ENCODE measurements at regions not wholly inside any gene's neighbourhood (a gene's known extent, or its start where the extent isn't known, plus 50 kb on each side); places are given as distances from the start of the nearest gene placed in this dataset.

GRCh38 chr16:55035029-55035428 lies 104.4 kb downstream of the IRX5 start:
- intact Hi-C loops (cut with micrococcal nuclease; ENCODE audit: unreplicated experiment): no loop called here
- BruUV-seq (replicated peaks): no TSS peak
- no peak overlapping the region for H2AFZ ChIP-seq (ENCODE audit: low read length)
- TF ChIP-seq, protein P1, sequence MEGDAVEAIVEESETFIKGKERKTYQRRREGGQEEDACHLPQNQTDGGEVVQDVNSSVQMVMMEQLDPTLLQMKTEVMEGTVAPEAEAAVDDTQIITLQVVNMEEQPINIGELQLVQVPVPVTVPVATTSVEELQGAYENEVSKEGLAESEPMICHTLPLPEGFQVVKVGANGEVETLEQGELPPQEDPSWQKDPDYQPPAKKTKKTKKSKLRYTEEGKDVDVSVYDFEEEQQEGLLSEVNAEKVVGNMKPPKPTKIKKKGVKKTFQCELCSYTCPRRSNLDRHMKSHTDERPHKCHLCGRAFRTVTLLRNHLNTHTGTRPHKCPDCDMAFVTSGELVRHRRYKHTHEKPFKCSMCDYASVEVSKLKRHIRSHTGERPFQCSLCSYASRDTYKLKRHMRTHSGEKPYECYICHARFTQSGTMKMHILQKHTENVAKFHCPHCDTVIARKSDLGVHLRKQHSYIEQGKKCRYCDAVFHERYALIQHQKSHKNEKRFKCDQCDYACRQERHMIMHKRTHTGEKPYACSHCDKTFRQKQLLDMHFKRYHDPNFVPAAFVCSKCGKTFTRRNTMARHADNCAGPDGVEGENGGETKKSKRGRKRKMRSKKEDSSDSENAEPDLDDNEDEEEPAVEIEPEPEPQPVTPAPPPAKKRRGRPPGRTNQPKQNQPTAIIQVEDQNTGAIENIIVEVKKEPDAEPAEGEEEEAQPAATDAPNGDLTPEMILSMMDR (conservative IDR thresholded peaks at IDR 0.05; ENCODE audit: low read length): peak; percentile 81
- no peak for TF ChIP-seq EZH2phosphoT487 (IDR thresholded peaks at IDR 0.05; ENCODE audit: borderline replicate concordance, low read depth, low read length)
- no peaks in the 10 kb centered on the region for H3K9me3 ChIP-seq (ENCODE audit: low read length)
- no peak overlapping the region for H3K4me2 ChIP-seq (ENCODE audit: low read length)
- H3K4me3 ChIP-seq (ENCODE audit: low read depth, low read length, poor library complexity, severe bottlenecking): no peak overlapping the region
- H3K36me3 ChIP-seq (ENCODE audit: insufficient read depth, low read length): no peaks in the 10 kb centered on the region
- DNase-seq (ENCODE audit: low spot score): peak; percentile 39
- H3K9me2 ChIP-seq (ENCODE audit: insufficient read depth, low read length): no peaks in the 10 kb centered on the region
- H3K4me1 ChIP-seq (ENCODE audit: insufficient read depth, low read length, poor library complexity, severe bottlenecking): no peaks in the 10 kb centered on the region
- no peaks in the 10 kb centered on the region for H3K79me2 ChIP-seq (ENCODE audit: insufficient read depth, low read depth, low read length)
- POLR2A ChIA-PET: no interaction called here
- CTCF ChIA-PET (ENCODE audit: unreplicated experiment): no interaction called here
- H4K20me1 ChIP-seq (ENCODE audit: insufficient read depth, low read length): no peaks in the 10 kb centered on the region
- no peak overlapping the region for H3K27ac ChIP-seq (ENCODE audit: low read depth, low read length, poor library complexity, severe bottlenecking)

GRCh38 chr16:55035956-55036355 lies 105.3 kb downstream of the IRX5 start:
- DNase-seq (ENCODE audit: low spot score): no peak
- Histone ChIP-seq H2AFZ (ENCODE audit: low read length) (no peak overlapping the region), H3K4me2 (ENCODE audit: low read length) (no peak overlapping the region), H3K9me2 (ENCODE audit: insufficient read depth, low read length) (no peaks in the 10 kb centered on the region), H3K4me3 (ENCODE audit: low read depth, low read length, poor library complexity, severe bottlenecking) (no peak overlapping the region), H3K9me3 (ENCODE audit: low read length) (no peaks in the 10 kb centered on the region), H3K36me3 (ENCODE audit: insufficient read depth, low read length) (no peaks in the 10 kb centered on the region), H3K79me2 (ENCODE audit: insufficient read depth, low read depth, low read length) (no peaks in the 10 kb centered on the region), H4K20me1 (ENCODE audit: insufficient read depth, low read length) (no peaks in the 10 kb centered on the region), H3K4me1 (ENCODE audit: insufficient read depth, low read length, poor library complexity, severe bottlenecking) (no peaks in the 10 kb centered on the region), H3K27ac (ENCODE audit: low read depth, low read length, poor library complexity, severe bottlenecking) (no peak overlapping the region)
- intact Hi-C loops (cut with micrococcal nuclease; ENCODE audit: unreplicated experiment): no loop called here
- no peak for TF ChIP-seq EZH2phosphoT487 (IDR thresholded peaks at IDR 0.05; ENCODE audit: borderline replicate concordance, low read depth, low read length)
- TF ChIP-seq, protein P1 (conservative IDR thresholded peaks at IDR 0.05; ENCODE audit: low read length): no peak
- no TSS peak for BruUV-seq (replicated peaks)
- ChIA-PET POLR2A (no interaction called here), CTCF (ENCODE audit: unreplicated experiment) (no interaction called here)

- POLR2A ChIA-PET: no interaction called here
These were observed 105.7 kb downstream of the IRX5 start for GRCh38 chr16:55036371-55036821.

More at GRCh38 chr16:55036371-55036821, 105.7 kb downstream of the IRX5 start:
- intact Hi-C loops (cut with micrococcal nuclease; ENCODE audit: unreplicated experiment): no loop called here
- Histone ChIP-seq H3K4me1 (ENCODE audit: insufficient read depth, low read length, poor library complexity, severe bottlenecking) (no peaks in the 10 kb centered on the region), H3K9me3 (ENCODE audit: low read length) (no peaks in the 10 kb centered on the region), H3K4me2 (ENCODE audit: low read length) (no peak overlapping the region), H3K4me3 (ENCODE audit: low read depth, low read length, poor library complexity, severe bottlenecking) (no peak overlapping the region), H2AFZ (ENCODE audit: low read length) (no peak overlapping the region), H3K27ac (ENCODE audit: low read depth, low read length, poor library complexity, severe bottlenecking) (no peak overlapping the region), H4K20me1 (ENCODE audit: insufficient read depth, low read length) (no peaks in the 10 kb centered on the region), H3K9me2 (ENCODE audit: insufficient read depth, low read length) (no peaks in the 10 kb centered on the region), H3K36me3 (ENCODE audit: insufficient read depth, low read length) (no peaks in the 10 kb centered on the region), H3K79me2 (ENCODE audit: insufficient read depth, low read depth, low read length) (no peaks in the 10 kb centered on the region)
- CTCF ChIA-PET (ENCODE audit: unreplicated experiment): no interaction called here
- TF ChIP-seq EZH2phosphoT487 (IDR thresholded peaks at IDR 0.05; ENCODE audit: borderline replicate concordance, low read depth, low read length): no peak
- TF ChIP-seq, protein P1 (conservative IDR thresholded peaks at IDR 0.05; ENCODE audit: low read length): no peak
- no peak for DNase-seq (ENCODE audit: low spot score)
- BruUV-seq (replicated peaks): no TSS peak
